GM18909 (cell line): ENCODE measurements at regions not wholly inside any gene's neighbourhood (a gene's known extent, or its start where the extent isn't known, plus 50 kb on each side); places are given as distances from the start of the nearest gene placed in this dataset.
"Not testable (repeated sequence)": the region's sequence is repeated elsewhere in the genome, so short reads cannot be mapped to it uniquely, and the experiment has no call there.

Experiments
- ATAC-seq: cut with Tn5 transposase; IDR thresholded peaks from one replicate; pipeline ENCODE4 v1.9.1; 2021; ENCODE audit warnings: mild to moderate bottlenecking; ENCODE audit not compliant: unreplicated experiment, poor library complexity

DNA sequence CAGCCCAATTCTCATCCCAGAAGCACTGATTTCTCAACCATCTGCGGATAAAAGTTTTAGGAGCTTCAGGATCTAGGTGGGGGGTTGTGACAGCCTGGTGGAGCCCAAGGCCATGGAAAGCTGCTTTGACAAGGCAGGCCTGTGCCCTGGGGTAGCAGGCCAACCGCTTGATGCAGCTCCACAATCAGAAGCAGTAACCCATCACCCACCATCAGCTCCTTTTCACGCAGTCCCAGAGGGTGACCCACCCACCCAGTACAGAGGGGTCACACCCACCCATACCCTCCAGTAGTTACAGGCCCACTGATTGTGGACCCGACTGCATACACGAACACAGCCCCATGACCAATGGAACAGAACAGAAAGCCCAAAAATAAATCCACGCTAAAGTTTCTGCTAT lies 253.9 kb downstream of the AHR start:
- no peak for ATAC-seq

DNA sequence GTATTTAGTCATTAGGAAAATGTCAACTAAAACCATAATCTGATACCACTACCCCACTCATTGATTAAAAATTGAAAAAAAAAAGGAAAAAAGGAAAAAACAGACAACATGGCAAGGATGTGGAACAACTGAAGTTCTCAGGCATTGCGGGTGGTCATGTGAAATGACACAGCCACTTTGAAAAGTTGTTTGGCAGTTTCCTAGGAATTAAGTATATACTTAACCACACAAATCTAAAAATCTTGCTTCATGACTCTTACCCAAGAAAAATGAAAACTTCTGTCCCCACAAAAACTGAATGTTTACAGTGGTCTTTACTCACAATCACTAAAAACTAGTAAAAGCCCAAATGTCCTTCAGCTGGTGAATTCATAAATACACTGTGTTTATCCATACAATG lies 254.5 kb downstream of the AHR start:
- ATAC-seq = no peak

DNA sequence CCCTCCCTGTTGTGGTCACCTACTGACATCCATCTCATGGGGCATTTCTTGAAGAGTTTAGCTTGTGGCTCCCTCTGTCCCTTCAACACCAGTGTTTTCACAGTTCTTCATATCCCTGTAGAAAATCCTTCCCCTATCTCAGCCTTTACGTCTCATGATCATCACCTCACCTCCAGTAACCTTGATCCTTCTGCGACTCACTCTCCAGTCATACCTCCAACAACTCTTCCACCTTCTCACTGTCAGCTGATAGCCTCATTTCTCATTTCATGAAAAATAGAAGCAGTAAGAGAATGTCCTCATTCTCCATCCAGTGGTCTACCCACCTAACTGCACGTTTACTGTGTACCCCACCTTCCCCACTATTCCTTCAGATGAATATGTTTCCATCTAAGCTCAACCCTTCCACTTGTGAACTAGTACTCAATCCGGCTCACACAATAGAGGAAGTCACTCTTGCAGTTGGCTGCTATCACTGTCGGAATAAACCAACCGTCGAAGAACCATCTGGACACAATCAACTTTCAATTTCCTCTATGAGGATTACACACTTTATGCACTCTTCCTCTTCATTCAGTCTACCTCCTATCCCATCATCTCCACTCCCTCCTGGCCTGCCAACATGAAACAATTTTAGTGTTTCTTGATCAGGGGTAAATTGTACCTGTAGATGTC lies 256.0 kb downstream of the AHR start:
- no peak for ATAC-seq

DNA sequence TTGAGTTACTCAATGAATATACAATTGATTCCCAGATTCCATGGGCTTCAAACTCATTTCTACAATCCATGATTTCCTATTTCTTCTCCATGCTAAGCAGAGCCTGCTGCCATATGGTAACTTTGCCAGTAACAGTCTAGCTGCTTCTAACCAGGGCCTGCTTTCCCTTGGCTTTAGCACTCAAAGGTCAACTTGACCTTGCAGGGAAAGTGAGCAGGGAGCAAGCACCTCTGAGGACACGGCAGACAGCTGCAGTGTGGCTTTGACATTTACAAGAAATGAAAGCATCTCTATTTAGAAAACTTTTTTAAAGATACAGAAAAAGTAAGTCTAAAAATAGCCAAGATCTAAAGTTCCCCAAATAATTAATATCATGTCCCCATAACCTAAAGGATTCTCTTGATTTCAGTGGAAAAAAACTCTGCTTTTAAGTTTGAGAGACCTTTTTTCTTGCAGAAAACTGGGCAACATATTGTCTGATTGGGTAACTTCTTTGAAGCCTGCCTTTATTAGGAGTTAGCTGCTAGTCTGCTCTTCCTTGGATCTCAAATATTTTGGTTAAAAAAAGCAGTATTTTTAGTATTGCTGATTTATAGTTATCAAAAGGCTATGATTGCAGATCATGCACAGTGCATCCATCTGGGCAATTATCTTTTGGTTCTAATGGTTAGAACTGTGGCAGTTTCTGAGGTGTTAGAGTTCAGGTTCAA lies 257.9 kb downstream of the AHR start:
- no peak for ATAC-seq

DNA sequence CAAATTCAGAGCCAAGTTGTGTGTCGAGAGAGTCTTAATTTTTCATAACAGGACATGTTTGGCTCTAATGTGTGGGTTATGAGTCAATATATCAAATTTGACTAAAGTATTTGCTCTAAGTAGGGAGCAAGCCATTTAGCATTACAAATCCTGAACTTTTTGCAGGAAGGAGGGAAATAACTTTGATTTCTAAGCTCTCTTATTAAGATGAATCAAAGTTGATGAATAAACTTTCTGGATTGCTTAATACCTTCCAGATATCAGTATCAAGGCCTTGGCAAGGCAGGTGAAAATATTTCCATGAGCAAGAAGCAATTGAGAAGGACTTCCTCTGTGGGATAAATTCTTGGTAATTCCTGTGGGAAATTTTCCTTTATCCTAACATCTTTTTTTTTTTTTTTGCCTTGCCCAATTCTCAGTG lies 258.8 kb downstream of the AHR start:
- ATAC-seq = no peak

DNA sequence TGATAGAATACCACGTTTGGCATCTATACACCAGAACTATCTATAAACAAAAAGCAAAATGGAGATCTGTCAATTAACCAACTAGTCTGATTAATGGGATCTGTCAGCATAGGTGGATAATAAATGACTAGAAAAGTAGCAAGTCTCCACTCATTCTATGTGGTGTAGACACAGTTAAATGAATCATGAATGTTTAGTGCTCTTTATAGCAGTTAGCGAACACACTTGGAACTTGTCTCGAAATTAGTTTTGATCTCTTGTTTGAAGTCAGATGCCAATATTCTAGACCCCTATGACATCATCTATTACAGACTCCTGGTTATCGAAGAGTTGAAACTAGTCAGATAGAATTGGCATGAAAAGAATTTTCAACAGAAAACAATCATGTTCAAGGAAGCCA lies 259.7 kb downstream of the AHR start:
- no peak for ATAC-seq

DNA sequence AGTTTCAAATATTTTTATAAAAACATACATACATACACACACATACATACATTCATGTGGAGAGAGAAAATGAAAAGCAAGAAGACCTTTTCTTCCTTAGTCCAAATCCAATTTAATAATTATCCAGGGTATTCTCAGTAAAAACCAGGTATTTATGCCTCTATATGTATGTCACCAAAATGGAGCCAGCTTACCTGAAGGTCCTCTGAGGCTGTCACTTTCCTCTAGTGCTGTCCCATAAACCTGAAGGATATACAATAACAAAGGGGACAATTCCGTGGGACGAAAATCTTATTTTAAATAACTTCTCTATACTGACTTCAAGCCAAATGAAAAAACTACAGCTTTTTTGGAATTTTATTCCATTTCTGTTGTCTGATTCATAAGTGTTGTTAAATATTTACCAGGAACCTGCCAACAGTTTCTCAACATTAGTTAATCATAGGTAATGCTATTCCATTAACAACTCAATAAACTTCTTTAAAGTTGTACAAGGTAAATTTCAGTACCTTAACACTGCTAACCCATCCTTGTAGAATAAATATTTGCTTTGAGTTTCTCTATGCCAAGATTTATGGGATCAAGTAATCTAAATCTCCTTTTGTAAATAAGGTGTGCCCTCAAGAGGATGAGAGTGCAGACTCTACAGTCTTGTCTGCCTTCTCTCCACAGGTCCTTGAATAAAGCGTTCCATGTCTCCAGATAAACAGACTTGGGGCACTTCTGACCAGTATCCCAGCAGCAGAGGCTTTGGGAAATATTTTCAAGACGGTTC lies 260.3 kb downstream of the AHR start:
- ATAC-seq = no peak

DNA sequence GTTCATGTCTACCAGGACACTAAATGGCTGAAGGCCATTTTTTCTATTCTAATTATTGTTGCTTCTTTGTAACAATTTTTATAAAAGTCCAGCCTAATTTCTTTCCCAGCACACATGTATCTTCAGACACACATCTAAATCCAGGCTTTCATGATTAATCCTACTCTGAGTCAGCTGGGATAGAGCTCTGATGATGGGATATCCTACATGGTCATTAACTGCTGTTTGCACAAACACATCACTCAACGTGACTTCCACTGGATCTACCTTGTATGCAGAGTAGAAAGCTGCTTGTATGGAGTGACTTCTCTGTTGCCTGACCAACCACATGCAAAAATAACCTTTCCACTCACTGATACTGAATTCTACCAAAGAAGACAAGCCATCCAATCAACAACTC lies 260.9 kb downstream of the AHR start:
- no peak for ATAC-seq

DNA sequence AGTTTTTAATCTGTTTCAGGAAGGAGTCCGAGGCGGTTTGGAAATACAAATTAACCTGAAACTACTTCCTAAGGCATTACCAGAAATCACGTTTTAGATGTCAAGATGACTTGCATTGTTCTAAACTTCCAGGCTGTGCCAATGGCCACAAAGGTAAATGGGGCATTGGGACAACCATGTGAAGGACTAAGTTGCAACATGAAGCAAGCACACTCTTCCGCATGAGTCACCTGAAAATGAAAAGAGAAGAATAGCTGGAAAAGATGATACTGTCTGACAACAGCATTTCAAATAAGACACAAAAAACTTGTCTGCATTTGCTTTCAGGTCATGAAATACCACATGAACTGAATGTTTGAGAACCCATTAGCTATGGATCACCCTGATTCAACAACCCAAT lies 262.1 kb downstream of the AHR start:
- no peak for ATAC-seq

DNA sequence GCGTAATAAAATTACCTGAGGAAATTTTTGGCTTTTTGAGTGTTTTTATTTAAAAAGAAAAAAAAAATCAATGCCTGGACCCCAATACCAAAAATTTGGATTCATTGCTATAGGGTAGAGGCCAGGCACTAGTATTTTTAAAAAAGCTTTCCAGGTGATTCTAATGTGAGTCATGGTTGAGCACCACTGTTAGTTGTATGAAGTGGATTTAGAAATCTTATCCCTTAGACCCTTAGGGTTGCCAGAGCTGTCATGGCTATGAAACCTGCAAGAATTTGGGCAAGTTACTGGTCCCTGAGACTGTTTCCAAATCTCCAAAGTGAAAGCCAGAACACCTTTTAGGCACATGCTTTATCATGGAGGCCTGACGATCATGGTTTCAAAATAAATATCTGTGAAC lies 262.5 kb downstream of the AHR start:
- no peak for ATAC-seq

DNA sequence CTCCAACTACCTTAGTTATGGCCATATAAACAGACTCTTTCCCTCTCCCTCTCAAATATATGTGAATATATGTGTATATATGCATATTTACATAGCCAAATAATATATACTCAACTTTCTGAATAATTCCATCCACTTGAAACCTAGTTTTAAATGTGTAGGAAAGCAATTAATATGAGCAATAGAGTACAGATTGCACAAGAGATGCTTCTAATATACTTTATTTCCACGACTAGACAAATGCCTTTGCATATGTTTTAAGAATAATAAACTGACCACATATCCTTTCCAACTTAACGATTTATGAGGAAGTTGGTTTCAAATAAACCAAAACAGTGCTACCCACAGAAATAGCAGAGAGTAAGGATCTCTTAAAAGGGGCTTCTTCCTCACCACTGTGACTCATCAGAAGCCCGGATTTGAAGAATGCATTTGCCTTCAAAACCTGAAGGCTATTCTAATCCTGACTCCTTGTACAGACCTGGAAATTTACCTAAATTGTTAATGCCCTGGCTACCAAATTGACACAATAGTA lies 266.3 kb downstream of the AHR start:
- no peak for ATAC-seq

DNA sequence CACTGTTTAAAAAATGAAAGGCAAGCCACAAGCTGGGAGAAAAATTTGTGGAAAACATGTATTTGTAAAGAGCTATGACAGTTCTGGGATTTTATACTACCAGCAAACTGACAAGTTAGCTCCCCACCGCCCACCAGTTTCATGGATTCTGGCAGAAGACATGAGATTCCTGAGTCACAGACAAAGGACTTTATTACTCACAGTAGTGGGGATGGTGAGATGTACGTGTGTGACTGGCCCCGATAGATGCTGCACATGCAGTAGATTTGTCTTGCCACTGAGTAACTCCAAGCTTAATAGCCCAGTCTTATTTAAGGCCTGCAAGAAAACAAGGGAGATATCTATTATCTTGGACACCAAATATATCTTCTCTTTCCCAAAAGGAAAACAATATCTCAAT lies 281.7 kb downstream of the AHR start:
- no peak for ATAC-seq

DNA sequence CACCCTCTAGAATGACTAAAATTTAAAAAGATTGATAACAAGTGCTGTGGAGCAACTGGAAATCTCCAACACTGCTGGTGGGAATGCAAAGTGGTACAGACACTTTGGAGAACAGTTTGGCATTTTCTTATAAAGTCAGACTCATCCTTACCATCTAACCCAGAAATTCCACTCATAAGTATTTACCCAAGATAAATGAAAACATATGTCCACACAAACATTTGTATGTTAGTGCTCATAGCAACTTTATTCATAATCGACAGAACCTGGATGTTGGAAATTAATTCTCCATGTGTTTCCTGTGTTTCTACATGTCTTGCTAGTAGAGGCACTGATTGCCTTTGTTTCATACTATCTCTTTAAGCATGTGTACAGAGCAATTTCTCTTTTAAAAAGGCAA lies 282.4 kb downstream of the AHR start:
- no peak for ATAC-seq

DNA sequence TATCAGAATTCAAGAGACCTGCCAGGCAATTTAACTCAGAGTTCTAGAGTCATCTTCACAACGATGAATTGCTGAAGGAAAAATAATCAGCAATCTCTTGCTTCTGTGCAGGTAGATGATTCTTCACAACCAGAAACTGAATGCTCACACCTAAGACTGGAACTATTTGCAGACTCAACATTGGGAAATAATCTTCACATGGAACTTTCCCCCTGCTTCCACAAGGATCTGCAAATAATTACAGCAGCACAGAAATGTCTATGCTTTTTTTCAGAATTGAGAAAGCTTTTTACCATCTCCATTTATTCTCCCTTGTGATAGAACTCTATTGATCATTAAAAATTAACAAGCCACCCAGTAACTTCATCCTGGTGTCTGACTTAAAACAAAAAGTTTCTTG lies 282.8 kb downstream of the AHR start:
- ATAC-seq = no peak

DNA sequence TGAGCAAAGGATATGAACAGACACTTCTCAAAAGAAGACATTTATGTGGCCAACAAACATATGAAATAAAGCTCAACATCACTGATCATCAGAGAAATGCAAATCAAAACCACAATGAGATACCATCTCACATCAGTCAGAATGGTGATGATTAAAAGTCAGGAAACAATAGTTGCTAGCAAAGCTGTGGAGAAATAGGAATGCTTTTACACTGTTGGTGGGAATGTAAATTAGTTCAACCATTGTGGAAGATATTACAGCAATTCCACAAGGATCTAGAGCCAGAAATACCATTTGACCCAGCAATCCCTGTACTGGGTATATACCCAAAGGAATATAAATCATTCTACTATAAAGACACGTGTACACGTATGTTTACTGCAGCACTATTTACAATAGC lies 284.2 kb downstream of the AHR start:
- ATAC-seq = not testable (repeated sequence)

DNA sequence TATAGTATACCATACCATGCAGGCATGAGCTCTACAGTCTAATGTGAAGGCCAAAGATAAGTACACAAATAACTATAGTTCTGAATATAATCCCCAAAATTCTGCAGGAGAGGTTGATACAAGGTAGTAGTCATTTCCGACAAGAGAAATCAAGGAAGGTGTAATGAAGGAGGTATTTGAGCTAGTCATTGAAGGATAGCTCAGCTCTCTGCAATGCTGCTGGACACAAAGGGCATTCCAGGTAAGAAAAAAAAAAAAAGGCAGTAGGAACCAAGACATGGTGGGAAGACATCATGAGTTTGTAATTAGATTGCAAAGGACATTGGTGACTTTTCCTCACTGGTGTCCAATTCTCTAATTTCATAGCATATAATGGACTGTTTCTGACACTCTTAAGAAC lies 285.3 kb downstream of the AHR start:
- ATAC-seq = no peak

DNA sequence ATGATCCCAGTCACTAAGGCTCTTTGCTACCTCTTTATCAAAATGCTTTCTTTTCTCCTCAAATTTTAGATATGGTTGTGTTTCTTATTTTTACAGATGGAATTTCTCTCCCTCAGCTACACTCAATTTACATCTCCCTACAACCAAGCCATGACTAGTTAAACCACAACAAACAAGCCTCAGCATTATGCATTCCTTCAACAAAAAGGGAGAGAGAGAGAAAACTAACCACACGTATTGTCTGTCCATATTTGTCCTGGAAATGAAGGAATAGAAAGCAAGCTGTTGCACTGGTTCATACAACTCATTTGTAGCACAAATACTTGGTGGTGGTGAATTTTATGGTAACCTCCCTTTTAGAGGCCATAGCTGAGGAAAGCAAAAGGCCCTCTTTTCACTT lies 286.4 kb downstream of the AHR start:
- ATAC-seq = no peak

DNA sequence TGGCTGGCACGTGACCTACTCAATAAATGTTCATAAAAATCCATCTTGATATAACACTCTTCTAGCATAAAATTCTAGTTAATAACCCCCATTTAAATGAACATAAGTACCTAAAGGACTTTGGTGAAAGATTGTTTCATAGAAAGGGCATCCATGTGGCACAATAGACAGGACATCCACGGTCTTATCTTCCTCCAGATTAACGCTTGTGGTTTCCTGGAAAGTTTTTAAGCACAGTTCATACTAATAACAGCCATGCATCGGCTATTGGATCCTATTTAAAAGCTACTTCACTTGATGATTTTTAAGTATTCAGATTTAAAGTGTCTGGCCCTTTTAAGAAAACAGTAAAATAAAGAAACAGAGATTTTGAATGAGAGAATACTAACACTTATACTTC lies 288.3 kb downstream of the AHR start:
- ATAC-seq = no peak

DNA sequence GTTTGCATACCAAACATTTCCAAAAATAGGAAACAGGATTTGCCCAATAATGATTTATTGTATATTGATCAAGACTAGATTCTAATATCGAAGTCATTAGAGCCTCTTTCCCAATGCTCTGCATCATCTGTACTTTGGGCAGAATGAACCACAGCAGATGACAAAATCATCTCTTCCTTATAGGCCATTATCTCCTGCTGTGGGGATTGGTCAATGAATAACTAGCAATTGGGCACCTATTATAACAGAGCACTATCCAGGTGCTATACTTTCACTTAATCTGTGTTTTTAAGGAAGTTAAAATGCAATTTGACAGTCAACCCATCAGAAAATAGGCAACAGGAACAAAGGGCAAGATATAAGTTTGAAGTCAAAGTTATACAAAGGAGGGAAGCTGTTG lies 290.3 kb downstream of the AHR start:
- ATAC-seq = no peak

DNA sequence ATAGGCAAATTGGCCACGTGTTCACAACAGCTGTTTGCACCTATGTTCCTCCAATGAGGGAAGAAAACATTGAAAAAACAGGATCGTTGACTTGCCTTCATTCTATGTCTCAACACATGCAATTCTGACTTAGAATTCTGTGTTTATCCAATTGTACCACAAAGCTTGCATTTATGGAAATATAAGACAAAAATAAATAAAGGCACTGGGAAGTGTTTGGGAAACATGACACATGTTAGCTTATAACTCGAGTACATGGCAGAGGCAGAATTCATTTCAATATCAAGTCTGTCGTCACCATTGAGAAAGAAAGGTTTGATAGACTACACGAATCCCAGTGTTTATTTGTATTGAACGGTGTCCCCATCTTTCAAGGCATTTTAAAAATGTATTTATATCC lies 291.2 kb downstream of the AHR start:
- ATAC-seq = no peak

DNA sequence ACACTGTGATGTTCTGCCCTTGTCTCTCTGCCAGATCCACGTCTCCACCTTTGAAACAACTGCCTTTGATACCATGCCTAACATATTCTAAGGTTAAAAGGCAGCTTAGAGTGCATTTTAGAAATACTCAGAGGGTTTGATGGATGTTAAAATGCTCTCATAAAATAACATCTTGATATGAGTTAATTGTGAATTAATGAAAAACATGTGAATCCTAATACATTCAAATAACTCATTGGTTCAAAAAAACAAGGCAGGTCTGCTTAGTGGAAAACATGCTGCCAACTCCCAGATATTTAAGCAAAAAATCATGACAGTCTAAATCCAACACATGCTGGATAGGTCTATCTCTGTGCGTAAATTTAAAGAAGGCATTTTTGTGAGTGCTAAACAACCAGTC lies 291.8 kb downstream of the AHR start:
- ATAC-seq = no peak
